IPS-11a (cell line): ENCODE measurements at regions not wholly inside any gene's neighbourhood (a gene's known extent, or its start where the extent isn't known, plus 50 kb on each side); places are given as distances from the start of the nearest gene placed in this dataset.

Experiments used
- H3K4me3 ChIP-seq: one replicate; pipeline ENCODE4 v1.5.1; 2013; ENCODE audit warnings: low read depth, low read length, control low read depth

DNA sequence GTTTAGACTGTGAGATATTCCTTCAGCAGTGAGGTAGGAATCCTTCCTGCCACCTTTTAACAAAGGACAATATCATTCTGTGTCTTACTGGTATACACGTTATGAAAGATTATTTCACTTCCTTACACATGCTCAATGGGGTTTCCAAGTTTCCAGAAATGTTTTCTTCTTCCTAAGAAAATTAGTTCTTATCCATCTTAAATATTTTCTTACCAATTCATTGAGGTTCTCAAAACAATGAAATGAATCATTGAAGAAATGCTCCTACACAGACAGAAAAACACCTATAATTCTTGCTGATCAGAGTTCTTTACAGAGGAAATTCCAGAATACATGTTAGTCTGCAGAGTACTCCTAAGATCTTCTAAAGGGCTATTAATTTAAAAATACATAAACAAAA, 51.4 kb upstream of the SEC61G start:
- no peak overlapping the region for H3K4me3 ChIP-seq

DNA sequence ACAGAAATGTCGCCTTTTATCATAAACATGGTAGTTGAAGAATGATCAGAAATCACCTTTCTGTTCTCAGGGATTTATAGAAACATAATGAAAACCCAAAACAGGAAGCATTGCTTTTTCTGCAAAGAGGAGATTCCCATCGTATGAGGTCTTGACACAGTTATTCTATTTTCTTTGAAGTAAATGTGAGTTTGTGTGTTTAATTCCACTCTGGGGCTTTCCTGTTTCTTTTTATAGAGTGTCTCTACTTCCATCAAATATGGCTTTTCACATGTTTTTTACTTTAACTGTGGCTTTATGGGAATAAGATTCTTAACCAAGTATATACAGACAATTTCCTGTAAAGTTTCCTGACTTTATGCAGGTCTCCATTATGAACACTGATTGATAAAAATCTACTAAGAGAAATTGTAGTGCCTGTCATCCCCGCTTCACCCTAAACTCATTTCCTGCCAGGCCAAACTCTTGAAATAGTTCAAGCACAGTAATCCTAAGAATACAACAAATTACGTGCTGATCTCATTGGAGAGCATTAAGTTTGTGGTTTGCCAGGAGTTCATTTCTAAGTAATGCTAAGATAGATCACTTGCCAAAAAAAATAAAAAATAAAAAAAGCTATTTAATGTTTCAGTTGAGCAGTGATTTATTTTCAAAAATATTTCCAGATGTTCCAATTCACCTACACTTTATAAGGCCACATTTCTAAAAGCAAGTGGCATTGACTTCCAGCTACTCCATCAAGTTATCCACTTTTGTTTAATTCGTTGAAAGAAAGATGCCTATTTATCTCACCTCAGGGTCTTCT, 52.2 kb upstream of the SEC61G start:
- H3K4me3 ChIP-seq: no peak overlapping the region

DNA sequence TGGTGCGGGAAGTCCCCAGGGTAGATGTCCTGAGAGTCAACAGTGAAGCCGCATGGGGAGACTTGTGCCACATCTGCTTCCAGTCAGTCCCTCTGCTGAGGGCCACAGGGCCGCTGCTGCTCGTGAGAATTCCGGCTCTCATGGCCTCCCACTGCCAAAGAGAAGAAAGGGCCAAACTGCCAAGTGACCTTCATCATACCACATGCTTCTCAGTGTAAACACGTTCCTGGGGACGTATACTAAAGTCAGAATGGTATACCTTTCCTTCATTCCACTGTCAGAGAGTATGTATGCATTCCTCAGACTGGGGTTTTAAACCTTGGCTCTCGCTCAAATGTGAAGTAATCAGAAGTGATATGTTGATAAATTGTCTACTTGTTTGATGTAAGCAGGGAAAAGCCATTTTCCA, 52.8 kb upstream of the SEC61G start:
- no peak overlapping the region for H3K4me3 ChIP-seq

DNA sequence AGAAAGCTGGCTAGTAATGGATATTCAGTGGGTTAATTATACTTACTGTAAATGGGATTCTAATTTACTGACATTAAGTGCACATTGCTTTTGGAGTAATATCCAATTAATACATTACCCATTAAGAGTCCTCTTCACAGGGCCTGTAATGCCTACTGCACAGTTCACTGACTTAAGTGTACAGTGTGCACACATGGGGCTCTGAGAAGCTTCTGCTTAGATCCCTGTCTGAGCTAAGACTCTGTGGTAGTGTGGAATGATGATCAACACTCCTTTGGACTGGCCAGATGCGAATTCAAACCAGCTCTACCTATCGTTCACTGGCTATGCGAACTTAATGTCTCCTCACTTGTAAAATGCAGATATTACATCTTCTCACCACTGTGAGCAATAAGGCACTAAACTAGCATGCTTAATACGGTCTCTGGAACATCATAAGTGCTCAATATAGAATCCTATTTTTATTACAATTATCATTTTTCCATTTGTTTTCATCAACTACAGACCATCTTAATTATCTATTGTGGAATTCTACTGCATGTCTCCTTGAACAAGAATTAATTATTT, 53.8 kb upstream of the SEC61G start:
- no peak overlapping the region for H3K4me3 ChIP-seq

DNA sequence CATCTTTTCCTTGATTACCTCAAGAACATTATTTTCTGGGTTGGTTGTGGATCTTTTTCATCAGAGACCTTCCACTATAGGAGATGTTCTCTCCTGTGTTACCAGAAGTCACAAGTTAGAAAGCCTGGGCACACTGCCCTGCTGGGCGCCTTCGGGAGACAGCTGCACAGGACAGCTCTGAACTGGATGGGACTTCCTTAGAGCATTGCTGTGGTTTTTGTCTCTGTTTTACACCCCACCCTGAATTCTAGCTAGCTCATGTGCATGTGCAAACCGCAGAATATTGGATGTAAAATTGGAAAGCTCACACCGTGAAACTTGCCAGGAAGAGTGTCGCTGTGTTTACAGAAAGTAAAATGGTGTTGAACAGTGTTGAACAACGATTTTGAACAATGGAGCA, 54.4 kb upstream of the SEC61G start:
- H3K4me3 ChIP-seq: no peak overlapping the region

DNA sequence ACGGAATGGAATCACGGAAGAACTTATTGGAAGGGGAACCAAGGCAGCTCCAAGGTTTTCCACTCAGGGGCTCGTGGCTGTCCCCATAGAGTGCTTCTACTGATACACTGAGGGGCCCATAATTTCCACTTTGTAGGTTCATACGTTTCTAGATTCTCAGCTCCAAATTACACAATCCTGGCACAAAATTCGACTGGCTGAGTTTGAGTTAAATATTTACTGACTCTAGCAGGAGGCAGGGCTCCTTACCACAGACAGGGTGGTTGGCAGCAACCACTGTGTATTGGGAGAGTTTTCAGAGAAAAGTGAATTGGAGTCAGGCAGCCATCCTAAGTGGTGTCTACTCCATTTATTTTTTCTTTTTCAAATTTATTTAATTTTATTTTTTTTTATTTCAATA, 55.4 kb upstream of the SEC61G start:
- no peak overlapping the region for H3K4me3 ChIP-seq

DNA sequence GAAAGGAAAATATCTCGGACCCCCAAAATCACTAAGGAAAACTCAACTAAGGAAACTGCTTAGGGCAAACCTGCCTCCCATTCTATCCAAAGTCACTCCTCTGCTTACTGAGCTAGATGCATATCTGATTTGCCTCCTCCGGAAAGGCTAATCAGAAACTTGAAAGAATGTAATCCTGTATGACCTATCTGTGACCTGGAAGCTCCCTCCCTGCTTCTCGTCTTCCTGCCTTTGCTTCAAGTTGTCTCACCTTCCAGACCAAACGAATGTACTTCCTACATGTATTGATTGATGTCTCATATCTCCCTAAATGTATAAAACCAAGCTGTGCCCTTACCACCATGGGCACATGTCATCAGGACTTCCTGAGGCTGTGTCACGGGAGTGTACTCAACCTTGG, 58.1 kb upstream of the SEC61G start:
- no peak overlapping the region for H3K4me3 ChIP-seq

DNA sequence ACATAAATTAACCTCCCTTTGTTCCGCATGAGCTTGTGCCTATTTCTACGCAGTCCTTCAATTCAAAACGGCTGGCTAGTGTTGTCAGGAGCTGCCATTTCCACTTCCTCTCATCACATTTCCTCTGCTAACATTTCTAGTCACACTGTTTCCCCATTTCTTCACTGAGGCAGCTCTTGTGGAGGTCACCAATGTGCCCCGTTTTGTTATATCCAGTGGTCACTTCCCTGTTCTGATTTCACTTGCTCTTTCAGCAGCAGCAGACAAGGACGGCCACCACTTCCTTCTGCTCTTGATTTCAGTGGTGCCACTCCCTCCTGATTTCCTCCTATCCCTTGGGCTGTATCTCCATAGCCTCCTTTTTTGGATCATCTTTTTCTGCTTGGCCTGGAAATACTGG, 64.8 kb upstream of the SEC61G start:
- no peak overlapping the region for H3K4me3 ChIP-seq

DNA sequence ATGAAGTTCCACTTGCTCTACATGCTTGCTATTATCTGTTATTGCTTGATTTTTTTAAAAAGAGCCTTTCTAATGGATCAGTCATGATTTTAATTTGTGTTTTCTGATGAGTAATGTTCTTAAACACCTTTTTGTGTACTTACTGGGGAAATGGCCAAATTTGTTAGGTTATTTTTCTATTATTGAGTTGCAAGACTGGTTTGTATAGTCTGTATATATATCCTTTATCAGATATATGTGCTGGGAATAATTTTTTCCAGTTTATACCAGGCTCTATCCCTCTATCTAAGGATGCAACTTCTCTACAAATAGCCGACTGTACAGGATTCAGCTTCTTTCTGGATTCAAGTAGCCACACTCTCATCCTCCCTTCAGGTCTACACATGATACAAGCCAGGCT, 65.6 kb upstream of the SEC61G start:
- H3K4me3 ChIP-seq: no peak overlapping the region

DNA sequence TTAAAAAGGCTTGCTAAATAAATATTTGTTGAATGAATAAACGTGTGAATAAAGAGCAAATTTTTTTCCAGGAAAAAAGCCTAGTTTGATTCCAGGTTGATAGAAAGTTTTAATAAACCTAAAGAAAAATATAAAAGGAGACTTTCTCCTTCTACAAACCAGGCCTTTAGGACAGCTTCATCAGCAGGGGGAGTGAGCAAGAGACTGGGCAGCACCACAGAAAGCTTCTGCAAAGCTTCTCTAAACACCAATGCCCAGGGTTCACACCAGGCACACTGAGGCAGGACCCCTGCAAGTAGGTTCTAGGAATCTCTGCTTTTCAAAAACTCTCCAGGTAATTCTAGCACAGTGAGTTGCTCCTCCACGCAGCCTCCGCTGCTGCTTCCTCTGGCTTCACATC, 66.4 kb upstream of the SEC61G start:
- no peak overlapping the region for H3K4me3 ChIP-seq

DNA sequence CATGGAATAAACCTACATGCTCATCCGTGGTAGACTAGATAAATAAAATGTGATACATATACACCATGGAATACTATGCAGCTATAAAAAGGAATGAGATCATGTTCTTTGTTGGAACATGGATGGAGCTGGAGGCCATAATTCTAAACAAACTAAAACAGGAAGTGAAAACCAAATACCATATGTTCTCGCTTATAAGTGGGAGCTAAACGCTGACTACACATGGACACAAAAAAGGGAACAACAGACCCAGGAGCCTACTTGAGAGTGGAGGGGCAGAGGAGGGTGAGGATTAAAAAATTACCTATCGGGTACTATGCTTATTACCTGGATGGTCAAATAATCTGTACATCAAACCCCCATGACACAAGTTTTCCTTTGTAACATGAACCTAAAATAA, 68.7 kb upstream of the SEC61G start:
- no peak overlapping the region for H3K4me3 ChIP-seq

DNA sequence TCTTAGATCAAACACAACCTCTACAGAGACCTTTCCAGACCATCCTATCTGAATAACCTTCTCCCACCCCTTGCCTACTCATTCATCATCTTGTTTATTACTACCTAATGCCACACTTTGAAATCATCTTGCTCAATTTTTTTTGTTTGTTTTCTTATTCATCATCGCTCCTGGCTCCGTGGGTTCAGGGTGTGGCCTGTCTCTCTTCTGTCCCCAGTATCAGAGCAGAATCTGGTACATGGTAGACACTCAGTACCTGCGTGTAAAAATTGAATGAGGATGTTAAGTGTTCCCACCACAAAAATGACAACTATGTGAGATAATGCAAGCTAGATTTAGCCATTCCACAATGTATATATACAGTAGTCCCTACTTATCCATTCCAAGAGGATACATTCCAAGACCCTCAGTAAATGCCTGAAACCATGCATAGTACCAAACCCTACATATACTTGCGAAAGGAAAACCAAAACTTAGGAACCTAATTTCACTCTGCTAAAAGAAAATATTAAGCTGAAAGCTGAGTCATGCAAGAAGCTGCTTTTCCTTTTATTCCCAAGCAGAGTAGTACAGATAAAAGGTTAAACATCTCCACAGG, 72.1 kb upstream of the SEC61G start:
- H3K4me3 ChIP-seq: no peak overlapping the region

DNA sequence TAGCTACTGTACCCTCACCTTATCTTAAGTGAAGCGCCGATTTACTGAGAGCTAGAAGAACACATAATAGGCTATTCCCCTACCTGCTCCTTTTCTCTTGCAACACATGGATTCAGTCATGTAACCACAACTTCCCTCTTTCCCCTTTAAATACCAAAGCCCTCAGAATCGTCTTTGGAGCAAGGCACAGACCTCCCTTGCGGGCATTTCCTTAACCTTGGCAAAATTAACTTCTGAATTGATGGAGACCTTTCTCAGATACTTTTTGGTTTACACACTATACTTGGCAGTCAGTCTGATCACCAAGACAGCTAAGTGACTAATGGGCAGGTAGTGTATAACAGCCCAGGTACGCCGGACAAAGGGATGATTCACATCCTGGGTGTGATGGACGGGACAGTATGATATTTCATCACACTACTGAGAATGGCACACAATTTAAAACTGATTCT, 72.7 kb upstream of the SEC61G start:
- no peak overlapping the region for H3K4me3 ChIP-seq

DNA sequence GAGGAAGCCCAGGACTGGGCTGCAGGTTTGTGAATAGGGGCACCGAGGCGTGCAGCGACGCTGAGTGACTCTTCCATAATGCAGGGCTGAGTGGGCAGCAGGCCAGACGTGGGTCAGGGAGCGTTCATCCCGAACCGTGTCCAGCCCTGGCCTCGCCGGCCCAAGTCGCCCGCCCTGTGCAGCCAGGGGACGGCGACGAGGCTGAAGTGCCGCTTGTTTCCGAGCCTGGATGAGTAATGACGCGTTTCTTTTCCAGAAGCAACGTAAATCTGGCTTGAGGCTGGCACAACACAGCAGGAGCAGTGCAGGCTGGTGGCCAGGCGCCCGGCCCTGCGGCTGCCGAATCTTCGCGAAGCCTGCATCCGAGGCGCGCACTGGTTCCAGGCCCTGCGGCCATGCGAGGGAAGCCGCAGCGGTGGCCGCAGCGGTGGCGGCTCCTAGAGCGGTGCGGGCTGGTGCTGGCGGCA, 74.0 kb upstream of the SEC61G start:
- H3K4me3 ChIP-seq: no peak overlapping the region

DNA sequence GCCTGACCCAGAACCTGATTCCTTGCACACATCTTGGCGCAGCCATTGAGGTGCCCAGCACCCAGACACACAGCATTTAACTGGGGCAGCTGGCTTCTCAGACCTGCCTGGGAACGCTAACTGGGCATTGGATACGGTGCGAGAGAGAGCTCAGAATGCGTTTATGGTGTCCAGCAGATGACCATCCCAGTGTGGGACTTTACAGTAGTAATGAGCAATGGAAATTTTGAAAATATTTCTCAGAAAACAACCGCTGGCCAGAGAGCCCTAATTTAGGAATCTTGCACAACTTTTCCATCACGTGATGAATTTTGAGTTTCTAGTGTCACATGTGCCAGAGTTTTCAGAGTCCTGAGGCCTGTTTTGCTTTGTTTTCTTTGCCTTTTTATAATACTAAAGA, 78.2 kb upstream of the SEC61G start:
- no peak overlapping the region for H3K4me3 ChIP-seq

DNA sequence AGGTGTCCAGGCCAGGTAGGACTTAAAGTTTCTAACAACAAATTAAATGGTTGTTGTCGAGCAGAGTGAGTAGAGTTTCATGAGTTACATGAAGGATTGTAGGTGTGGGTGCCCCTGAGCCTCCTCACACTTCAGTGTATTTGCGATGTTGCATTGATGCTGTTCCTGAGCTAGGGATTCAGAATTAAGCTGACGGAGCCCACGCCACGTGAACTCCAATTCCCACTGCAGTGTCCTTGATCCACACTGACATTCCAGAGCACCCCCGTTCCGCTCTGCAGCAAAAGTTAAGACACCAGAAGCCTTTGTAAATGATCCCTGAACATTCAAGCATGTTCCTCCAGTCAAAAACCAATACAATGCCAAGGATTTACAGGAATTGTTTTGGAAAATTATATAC, 78.8 kb upstream of the SEC61G start:
- H3K4me3 ChIP-seq: no peak overlapping the region

DNA sequence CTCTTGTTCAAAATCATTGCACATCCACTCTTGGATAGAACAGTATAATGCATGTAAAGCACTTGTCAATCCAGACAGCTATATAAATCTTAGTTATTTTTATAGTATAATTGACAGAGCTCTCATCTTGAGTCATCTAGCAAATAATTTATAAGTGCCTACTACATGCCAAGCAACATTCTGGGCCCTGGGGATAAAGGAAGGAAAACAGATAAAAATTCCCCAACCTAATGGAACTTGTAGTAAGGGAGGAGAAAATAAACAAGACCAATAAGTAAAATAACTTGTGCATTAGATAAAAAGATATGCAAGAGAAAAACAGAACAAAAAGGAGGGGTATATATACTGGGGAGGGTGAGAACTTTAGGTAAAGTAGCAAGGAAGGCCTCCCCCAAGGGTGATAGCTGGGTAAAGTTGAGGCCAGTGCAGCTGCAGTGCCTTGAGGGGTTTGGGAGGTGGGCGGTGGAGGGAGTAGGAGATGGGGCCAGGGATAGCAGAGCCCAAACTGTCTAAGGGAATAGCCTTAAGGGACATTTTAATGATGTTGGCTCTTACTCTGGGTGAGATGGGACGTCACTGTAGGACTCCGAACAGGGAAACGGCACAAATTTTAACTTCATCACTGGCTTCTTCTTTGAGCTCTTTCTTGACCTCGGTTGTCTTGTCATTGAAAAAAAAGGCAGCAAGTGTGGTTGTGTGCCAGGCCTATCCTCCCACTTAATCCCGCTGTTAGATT, 79.3 kb upstream of the SEC61G start:
- H3K4me3 ChIP-seq: no peak overlapping the region

DNA sequence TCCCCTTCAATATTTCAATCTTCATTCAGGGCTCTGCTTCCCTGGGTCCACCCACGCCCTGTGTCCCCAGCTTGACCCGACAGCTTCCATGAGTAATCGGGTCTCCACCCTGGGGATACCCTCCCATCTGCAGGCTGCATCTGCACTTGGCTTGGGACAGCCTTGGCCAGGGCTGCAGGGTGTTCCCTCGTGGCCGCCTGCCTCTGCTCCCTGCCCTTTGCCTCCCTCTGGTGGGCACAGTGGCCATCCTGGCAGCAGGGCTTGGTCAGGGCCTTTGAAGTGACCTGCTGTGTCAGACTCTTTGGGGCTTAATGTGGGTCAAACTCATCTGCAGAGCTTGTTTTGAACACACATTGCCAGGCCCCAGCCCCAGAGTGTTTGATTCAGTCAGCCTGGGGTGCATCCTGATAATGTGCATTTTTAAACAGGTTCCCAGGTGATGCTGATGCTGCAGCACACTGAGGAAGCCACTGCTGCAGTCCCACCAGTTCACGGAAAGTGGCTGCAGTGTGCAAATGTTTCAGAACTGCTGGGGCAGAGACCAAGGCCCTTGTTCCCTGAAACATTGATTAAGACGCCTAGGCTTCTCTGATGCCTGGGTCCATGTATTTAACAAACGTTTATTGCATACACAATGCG, 80.7 kb upstream of the SEC61G start:
- no peak overlapping the region for H3K4me3 ChIP-seq

DNA sequence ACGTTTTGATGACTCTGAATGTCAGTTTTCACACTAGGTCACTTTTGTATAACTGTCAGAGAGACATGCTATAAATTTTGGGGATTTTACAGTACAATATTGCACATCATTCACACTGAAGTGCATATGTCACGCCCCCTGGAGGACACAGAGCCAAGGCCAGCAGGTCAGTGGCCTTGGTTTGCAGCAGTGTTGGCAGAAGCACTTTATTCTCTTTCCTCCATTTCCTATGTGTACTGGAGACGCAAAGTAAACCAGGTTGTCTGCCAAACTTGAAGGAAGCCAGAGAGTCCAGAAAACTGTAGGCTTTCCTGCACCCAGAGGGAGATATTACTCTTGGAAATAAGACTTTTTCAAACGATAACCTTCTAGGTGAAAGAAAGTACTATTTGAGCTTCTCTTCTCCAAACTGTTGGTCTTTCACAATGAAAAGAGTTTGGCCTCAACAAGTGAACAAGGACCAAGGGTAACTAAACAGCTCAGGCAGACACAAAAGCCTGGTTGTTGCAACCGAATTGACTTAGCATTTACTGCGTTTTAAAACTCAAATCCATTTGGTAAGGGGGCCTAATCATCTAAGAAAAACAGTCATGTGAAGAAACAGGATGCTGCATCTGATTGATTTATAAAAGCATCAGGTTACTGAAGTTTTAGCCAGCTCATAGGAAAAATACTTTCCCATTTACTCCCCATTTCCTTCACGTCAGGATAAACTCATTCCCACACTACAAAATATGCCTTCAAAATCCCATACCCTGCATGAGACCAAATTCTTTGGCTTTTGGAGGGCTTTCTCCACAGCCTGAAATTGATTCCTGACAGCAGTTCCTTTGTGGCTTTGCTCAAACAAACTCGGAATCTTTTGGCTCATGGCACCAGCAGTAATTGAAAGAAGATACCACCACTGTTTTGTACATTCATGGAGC, 83.0 kb upstream of the SEC61G start:
- H3K4me3 ChIP-seq: no peak overlapping the region

DNA sequence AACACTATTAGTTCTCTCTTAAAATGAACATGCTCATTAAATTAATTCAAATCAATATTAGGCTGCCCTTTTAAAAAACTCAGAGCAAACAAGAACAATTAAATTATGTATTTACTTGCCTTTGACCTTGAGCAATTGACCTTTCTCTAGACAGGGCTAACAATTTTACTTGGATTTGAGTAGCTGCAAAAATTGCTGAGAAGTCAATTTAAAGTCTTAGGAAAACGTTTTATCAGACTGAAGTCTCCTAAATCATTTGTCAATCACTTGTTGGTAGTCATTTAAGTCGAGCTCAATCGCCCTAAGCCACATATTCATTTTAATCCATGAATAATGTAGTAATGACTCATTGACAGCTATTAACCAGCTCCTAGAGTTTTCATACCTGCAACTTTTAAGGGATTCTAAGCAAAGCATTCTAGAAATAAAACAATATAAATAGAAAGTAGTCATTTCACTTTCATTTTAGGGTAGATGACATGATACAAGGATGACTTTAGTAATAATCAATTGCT, 84.9 kb upstream of the SEC61G start:
- H3K4me3 ChIP-seq: no peak overlapping the region
